AG08395 (cell line): ENCODE measurements at regions not wholly inside any gene's neighbourhood (a gene's known extent, or its start where the extent isn't known, plus 50 kb on each side); places are given as distances from the start of the nearest gene placed in this dataset.

Experiments
- DNase-seq: peaks from one replicate; pipeline ENCODE4 v3.0.0; 2012; ENCODE audit warnings: mixed read lengths, low spot score

GRCh38 chr2:217193431-217194340 is 333.8 kb upstream of the TNP1 start:
- no peak for DNase-seq

DNA sequence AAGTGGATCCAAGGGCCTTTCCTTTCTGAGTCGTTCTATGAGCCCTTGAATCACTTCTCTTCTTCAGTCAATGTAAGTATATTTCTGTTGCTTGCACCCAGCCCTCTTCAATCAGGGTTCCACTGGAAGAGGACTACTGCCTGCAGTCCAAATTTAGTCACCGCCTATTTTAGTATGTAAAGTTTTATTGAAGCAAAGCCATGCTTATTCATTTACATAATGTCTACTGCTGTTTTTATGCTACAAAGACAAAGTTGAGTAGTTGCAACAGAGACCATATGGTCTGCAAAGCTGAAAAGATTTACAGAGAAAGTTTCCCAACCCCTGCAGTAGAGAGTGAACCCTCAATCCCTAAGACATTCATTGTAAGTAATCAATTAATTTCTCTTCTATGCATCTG is 332.5 kb upstream of the TNP1 start:
- DNase-seq, result no peak

- no peak for DNase-seq
Measured at GRCh38 chr2:217189747-217190146, 329.9 kb upstream of the TNP1 start.

DNA sequence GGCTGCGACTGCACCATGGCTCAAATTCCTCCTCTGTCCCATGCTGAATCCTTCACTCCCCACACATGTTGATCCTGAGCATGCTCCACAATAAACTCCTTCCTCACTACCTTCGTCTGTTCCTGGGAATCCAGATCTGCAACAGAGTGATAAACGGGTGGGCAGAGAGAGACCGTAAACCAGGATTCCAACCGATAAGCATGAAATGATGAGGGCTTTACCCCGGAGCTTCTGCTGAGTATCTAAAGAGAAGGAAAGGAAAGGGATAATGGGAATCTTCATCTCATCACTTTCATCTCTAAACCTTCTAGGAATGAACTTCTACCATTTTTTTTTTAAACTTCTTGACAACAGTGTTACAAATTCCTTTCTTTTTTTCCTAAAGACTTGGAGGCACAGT is 329.3 kb upstream of the TNP1 start:
- no peak for DNase-seq

DNA sequence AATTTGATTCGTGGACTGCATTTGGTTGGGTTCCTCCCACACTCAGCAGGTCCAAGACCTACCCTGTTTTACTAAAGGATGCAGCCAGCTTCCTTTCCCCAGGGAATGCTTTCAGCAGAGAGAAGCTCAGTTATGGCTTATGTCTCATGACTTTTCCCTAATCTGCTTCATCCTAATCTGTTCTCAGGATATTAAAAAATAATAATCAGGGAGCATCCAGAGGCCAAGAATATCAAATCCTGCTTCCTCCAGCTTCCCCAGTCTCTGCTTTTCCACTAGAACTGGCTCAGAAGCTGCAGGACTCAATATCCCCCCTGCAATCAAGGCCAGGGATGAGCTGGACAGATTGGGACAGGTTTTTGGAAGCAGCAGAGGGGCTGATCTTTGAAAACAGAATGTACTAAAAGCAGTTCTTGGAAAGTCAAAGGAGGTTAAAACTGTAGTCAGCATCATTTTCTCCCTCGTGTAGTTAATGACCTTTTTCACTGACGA is 326.9 kb upstream of the TNP1 start:
- DNase-seq, result no peak

DNA sequence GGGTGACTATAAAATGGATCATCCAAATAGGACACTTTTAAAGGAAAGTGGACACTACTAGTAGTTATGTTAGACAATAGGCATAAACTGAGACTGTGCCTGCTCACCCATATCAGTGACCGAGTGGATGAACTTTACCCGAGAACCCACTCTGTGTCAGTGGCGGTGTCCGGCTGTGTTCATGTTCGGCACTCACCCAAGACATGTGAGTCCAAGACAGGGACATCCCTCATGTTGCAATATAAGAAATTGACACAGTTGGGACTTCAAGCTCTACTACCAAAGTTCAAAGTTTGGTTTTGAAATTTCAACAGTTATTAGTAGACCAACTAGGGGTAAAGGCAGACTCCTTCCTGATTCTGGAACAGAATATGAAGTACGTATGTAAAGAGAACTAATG is 326.3 kb upstream of the TNP1 start:
- no peak for DNase-seq

DNA sequence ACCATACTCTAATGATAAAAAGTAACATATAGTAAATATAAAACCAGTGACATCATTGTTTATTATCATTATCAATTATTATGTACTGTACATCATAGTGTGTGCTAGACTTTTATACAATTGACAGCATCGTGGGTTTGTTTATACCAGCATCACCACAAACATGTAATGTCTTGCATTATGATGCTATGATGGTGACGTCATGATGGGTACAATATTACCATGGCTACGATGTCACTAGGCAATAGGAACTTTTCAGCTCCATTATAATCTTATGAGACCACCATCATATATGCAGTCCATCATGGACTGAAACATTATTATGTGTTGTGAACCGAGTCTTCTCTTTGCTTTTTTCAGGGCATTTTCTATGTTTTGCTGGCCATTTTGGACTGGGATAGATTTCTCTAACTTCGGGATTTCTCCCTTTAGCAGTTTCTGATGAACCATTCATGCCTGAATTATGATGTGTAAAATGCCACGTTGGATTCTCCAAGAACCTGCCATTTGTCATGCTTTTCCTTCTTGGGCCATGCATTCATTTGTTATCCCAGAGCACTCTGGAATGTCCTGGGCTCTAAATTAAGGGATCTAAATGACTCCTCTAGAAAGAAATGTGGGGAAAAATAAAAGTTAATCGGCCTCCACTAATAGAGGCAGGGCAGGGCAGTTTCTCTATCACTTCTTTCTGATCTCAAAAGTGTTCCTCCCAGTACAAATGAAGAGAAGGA is 325.6 kb upstream of the TNP1 start:
- DNase-seq, result no peak

DNA sequence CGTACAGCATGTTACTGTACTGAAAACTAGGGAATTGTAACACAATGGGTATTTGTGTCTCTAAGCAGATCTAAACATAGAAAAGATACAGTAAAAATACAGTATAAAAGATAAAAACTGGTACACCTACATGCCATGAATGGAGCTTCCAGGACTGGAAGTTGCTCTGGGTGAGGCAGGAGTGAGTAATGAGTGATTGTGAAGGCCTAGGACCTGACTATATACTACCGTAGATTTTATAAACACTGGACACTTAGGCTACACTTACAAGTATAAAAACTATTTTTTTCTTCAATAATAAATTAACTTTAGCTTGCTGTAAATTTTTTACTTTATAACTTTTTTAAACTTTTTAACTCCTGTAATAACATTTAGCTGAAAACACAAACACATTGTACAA is 324.4 kb upstream of the TNP1 start:
- no peak for DNase-seq

GRCh38 chr2:217183471-217183870 is 323.6 kb upstream of the TNP1 start:
- no peak for DNase-seq

DNA sequence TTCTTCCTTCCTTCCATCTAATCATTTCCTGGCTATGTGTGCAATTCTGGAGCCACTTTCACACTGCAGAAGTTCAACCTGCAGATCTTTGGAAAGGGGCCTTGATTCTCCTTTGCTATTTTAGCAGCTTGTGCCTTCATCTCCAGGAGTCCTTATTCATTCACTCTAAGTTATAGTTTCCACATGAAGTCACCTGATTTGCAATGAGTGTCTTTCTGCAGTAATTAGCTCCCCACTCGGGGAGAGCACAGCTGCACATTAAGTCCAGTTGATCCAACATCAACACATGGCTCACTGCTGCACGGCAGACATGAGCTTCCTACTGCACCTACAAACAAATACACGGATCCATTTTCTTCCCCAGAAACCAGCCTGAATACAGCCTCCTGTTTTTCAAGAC is 323.1 kb upstream of the TNP1 start:
- DNase-seq, result no peak

DNA sequence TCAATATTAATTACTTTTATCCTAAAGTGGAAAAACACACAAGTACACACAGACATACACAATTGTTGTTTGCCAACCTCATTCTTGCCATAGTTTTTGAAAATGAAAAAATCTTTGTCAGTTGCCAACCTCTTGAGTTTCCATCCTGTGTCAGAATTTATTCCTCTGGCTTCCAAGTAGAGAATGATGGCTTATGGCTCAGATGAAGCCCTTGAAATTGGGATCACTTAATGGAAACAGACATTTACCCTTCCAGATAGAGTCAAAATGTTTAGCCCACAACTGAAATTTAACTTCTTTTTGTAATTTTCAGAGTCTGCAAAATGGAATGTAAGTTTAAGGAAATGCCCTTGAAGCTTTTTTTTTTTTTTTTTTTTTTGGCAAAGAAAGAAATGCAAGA is 321.6 kb upstream of the TNP1 start:
- no peak for DNase-seq

DNA sequence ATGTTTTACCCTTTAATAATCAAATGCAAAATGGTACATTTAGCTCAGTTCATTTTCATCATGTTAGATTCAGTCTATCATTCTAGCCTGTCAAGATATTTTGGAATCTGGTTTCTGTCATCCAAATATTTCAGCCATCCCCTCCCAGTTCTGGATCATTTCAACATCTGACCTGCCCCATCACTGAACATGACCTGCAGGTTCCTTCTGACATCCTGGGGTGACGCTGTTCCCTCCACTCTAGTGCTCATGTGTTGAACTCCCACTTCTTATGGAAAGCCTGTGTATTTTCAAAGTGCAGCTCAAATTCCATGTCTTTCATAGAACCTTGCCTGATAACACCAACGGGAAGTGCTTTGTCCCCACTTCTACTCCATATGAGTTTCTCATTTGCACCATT is 320.0 kb upstream of the TNP1 start:
- DNase-seq, result no peak

- no peak for DNase-seq
Measured at GRCh38 chr2:217178341-217178740, 318.5 kb upstream of the TNP1 start.

DNA sequence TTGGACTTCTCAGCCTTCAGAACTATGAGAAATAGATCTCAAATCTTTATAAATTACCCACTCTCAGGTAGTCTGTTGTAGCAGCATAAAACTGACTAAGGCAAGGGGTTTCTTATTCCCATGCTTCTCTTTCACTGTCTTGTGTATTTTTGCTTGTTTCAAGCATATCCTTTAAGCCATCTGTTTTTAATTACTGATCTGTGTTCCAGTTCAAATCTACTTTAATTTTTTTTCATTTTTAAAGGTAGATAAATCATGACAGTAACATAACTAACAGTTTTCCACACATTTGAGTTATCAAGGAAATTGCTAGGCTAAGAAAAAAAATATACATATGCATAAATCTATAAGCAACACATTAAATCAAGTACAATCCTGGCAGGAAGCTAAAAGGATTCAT is 317.9 kb upstream of the TNP1 start:
- no peak for DNase-seq

DNA sequence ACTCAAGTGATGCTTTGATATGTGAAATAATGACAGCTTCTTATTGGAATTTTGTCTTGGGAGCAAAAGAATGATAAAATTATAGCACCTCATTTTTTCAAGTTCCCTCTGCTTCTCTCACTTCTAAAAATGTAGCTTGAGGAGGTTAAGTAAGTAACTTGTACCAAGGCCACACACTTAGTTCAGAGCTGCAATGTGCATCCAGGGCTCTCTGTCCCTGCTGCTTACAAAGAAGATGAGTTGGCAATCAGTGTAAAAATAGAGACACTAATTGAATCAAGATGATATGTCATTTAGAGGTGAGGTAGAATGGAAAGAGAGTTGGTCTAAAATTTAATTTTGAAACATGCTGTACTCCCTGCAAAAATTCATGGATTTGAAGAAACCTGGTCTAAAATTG is 312.0 kb upstream of the TNP1 start:
- no peak for DNase-seq

GRCh38 chr2:217168496-217168895 is 308.6 kb upstream of the TNP1 start:
- no peak for DNase-seq

GRCh38 chr2:217167531-217167930 is 307.7 kb upstream of the TNP1 start:
- no peak for DNase-seq

DNA sequence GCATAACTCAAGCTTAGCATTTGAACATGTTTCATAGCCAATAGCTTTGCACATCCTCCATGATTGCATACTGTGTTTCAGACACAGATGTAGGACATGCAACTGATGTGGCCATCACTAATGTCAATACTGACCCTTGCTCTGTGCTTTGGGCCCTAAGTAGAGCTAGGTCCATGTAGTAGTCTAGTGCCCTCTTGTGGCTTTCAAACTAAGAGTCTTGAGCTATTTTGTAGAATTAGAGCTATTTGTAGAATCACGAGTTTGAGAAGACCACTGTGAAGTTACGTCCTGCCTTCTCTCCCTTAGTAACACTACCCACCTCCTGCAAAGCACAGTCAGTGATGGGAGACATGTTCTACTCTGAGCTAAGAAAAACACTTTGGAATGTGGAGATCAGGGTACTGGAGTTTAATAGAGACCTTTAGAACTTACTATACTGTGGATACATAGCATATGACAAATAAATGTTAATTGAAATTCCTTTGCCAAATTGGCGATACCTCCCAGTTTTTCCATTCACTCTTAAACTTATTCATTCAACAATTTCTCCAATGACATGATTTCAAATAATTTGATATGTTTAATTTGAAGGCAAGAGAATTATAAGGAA is 306.5 kb upstream of the TNP1 start:
- DNase-seq, result peak; percentile 27

- no peak for DNase-seq
Measured at GRCh38 chr2:217165547-217165946, 305.7 kb upstream of the TNP1 start.

- no peak for DNase-seq
Measured at GRCh38 chr2:217163987-217164386, 304.1 kb upstream of the TNP1 start.

- DNase-seq, result peak; percentile 58
Measured at GRCh38 chr2:217162533-217162932, 302.7 kb upstream of the TNP1 start.

- DNase-seq, result no peak
Measured at GRCh38 chr2:217160978-217161973, 301.4 kb upstream of the TNP1 start.
